Astrocyte (in vitro differentiated cells and primary cell): ENCODE measurements at regions not wholly inside any gene's neighbourhood (a gene's known extent, or its start where the extent isn't known, plus 50 kb on each side); places are given as distances from the start of the nearest gene placed in this dataset.
"Not testable (repeated sequence)": the region's sequence is repeated elsewhere in the genome, so short reads cannot be mapped to it uniquely, and the experiment has no call there.

Experiments used
- DNase-seq: peaks from one replicate; pipeline ENCODE4 v3.0.0-alpha.2; 2010; ENCODE audit warnings: low read depth
- FAIRE-seq: peaks from 2 replicates; lab custom pipeline; 2011; peaks lifted over from hg19 to GRCh38; lab: Jason Lieb, UNC
- H2AFZ ChIP-seq: 2 replicates; pipeline ENCODE4 v1.6.0; 2012; ENCODE audit warnings: low read depth, low read length, inconsistent platforms
- H3K27ac ChIP-seq: 2 replicates; pipeline ENCODE4 v1.5.1; 2011; ENCODE audit warnings: low read depth, low read length, inconsistent platforms
- H3K27me3 ChIP-seq: 2 replicates; pipeline ENCODE4 v1.6.0; 2011; ENCODE audit warnings: low read length, inconsistent platforms; ENCODE audit not compliant: insufficient read depth
- H3K36me3 ChIP-seq: 2 replicates; pipeline ENCODE4 v1.5.1; 2011; ENCODE audit warnings: low read length, inconsistent platforms; ENCODE audit not compliant: insufficient read depth
- H3K4me1 ChIP-seq: 2 replicates; pipeline ENCODE4 v1.5.1; 2011; ENCODE audit warnings: low read length, inconsistent platforms; ENCODE audit not compliant: insufficient read depth
- H3K4me2 ChIP-seq: 2 replicates; pipeline ENCODE4 v1.6.0; 2012; ENCODE audit warnings: low read length, inconsistent platforms
- H3K4me3 ChIP-seq: 2 replicates; pipeline ENCODE4 v1.5.1; 2011; ENCODE audit warnings: low read depth, mild to moderate bottlenecking, low read length, inconsistent platforms; ENCODE audit not compliant: insufficient read depth
- H3K79me2 ChIP-seq: 2 replicates; pipeline ENCODE4 v1.6.0; 2012; ENCODE audit warnings: mild to moderate bottlenecking, low read length, inconsistent platforms; ENCODE audit not compliant: insufficient read depth
- H3K9ac ChIP-seq: 2 replicates; pipeline ENCODE4 v1.6.0; 2012; ENCODE audit warnings: mild to moderate bottlenecking, low read length, inconsistent platforms
- H3K9me3 ChIP-seq: 2 replicates; pipeline ENCODE4 v1.5.1; 2012; ENCODE audit warnings: low read depth, mild to moderate bottlenecking, low read length, inconsistent platforms; ENCODE audit not compliant: insufficient read depth
- H4K20me1 ChIP-seq: 2 replicates; pipeline ENCODE4 v1.6.0; 2012; ENCODE audit warnings: low read length, inconsistent platforms; ENCODE audit not compliant: insufficient read depth
- H3K27ac Mint-ChIP-seq: one replicate; pipeline ENCODE4 v1.8.0; 2021; ENCODE audit warnings: mild to moderate bottlenecking, mixed read lengths; ENCODE audit not compliant: unreplicated experiment
- H3K27me3 Mint-ChIP-seq: one replicate; pipeline ENCODE4 v1.8.0; 2021; ENCODE audit warnings: low read depth, mixed read lengths; ENCODE audit not compliant: unreplicated experiment
- H3K36me3 Mint-ChIP-seq: one replicate; pipeline ENCODE4 v1.8.0; 2021; ENCODE audit warnings: low read depth, mixed read lengths; ENCODE audit not compliant: unreplicated experiment
- H3K4me1 Mint-ChIP-seq: one replicate; pipeline ENCODE4 v1.8.0; 2021; ENCODE audit warnings: low read depth, mixed read lengths; ENCODE audit not compliant: unreplicated experiment
- H3K4me3 Mint-ChIP-seq: one replicate; pipeline ENCODE4 v1.8.0; 2021; ENCODE audit warnings: mild to moderate bottlenecking, moderate library complexity, mixed read lengths; ENCODE audit not compliant: unreplicated experiment
- H3K9me3 Mint-ChIP-seq: one replicate; pipeline ENCODE4 v1.8.0; 2021; ENCODE audit warnings: mild to moderate bottlenecking, mixed read lengths; ENCODE audit not compliant: unreplicated experiment
- EZH2 ChIP-seq: IDR thresholded peaks from 2 replicates; pipeline ENCODE4 v1.6.1; 2012; ENCODE audit warnings: mild to moderate bottlenecking, low read length, inconsistent platforms; ENCODE audit not compliant: insufficient read depth
- TF ChIP-seq, protein P1 (sequence below): IDR thresholded peaks from 2 replicates; pipeline ENCODE4 v1.5.1; 2011; ENCODE audit warnings: low read depth, mild to moderate bottlenecking, inconsistent platforms, low read length, moderate library complexity; ENCODE audit not compliant: insufficient read depth

DNA sequence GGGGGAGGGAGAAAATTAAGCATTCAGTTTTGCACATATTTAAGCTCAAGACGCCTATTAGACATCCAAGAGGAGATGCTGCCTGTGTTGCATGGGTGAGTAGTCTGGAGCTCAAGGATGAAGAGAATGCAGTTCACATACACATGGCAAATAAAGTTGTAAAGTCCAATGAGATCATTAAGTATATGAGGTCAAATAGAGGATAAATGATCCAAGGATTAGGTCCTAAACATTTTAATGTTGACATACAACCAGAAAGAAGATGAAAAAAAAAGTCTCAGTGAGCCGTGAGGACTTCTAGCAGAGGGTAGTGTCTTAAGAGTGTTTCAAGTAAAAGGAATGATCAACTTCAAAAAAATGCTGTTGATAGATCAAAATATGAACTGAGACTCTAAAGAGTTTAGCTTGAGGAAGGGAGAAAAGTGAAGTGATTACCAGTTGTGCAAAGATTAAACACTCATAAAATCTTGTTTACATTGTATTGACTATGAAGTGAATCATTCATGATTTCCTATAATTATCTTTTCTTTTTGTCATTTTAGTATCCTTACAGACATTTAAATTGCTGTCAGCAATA, 251.8 kb downstream of the ZNF608 start:
- H3K9me3 Mint-ChIP-seq = peaks cover 13% of the 10 kb centered on the region
- FAIRE-seq = no peak

DNA sequence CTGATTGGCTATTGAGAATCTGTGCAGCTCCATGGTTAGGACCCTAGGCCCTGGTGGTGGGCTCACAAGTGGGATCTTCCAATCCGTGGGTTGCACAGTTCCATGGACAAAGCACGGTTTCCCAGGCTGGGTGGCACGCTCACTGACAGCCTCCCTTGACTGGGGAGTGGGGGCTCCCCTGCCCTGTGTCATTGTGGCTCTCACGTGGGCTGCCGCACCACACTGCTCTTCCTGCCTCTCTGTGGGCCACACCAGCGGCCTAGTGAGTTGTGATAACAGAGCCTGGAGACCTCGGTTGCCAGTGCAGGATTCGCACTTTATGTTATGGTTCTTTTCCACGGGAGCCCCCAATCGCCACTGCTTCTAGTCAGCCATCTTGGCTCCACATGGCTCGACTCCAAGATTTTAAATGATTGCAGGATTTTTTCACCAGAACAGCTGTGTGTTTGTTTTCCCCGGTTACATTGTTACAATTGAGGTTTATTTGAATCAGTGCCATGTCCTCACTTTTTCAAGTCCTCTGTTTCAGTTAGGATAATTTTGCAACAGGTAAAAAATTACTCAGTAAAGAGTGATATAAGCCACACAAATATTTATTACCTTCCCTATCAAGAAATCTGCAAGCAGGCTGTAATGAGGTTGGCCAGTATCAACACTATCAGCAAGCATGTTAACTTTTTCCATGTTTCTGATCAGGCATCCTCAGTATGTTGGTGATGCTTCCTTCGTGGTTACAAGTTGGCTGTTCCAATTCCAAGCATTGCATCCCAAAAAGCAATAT, 253.8 kb downstream of the ZNF608 start:
- Histone ChIP-seq H3K79me2 (no peaks in the 10 kb centered on the region), H3K4me2 (no peak overlapping the region), H3K27me3 (no peaks in the 10 kb centered on the region), H3K4me3 (no peak overlapping the region), H3K36me3 (no peaks in the 10 kb centered on the region), H3K27ac (no peak overlapping the region), H3K9me3 (no peaks in the 10 kb centered on the region), H2AFZ (no peak overlapping the region), H3K4me1 (no peaks in the 10 kb centered on the region), H3K9ac (no peak overlapping the region), H4K20me1 (no peaks in the 10 kb centered on the region)
- Mint-ChIP-seq H3K27ac (no peak overlapping the region), H3K27me3 (no peaks in the 10 kb centered on the region), H3K9me3 (peaks cover 12% of the 10 kb centered on the region), H3K4me1 (peaks cover 8% of the 10 kb centered on the region), H3K36me3 (peaks cover 2% of the 10 kb centered on the region), H3K4me3 (no peak overlapping the region)
- DNase-seq (peak; percentile 17), FAIRE-seq (no peak)
- TF ChIP-seq, protein P1, sequence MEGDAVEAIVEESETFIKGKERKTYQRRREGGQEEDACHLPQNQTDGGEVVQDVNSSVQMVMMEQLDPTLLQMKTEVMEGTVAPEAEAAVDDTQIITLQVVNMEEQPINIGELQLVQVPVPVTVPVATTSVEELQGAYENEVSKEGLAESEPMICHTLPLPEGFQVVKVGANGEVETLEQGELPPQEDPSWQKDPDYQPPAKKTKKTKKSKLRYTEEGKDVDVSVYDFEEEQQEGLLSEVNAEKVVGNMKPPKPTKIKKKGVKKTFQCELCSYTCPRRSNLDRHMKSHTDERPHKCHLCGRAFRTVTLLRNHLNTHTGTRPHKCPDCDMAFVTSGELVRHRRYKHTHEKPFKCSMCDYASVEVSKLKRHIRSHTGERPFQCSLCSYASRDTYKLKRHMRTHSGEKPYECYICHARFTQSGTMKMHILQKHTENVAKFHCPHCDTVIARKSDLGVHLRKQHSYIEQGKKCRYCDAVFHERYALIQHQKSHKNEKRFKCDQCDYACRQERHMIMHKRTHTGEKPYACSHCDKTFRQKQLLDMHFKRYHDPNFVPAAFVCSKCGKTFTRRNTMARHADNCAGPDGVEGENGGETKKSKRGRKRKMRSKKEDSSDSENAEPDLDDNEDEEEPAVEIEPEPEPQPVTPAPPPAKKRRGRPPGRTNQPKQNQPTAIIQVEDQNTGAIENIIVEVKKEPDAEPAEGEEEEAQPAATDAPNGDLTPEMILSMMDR = no peak

More for the DNA sequence above, 251.8 kb downstream of the ZNF608 start:
- Histone ChIP-seq H3K4me2 (no peak overlapping the region), H3K27ac (no peak overlapping the region), H3K79me2 (no peaks in the 10 kb centered on the region), H3K9ac (no peak overlapping the region), H3K4me1 (no peaks in the 10 kb centered on the region), H3K36me3 (no peaks in the 10 kb centered on the region), H3K27me3 (no peaks in the 10 kb centered on the region), H4K20me1 (no peaks in the 10 kb centered on the region), H3K4me3 (no peak overlapping the region), H3K9me3 (no peaks in the 10 kb centered on the region), H2AFZ (no peak overlapping the region)
- no peak overlapping the region for H3K27ac Mint-ChIP-seq
- peaks cover 8% of the 10 kb centered on the region for H3K4me1 Mint-ChIP-seq
- DNase-seq = no peak
- no peak for TF ChIP-seq EZH2
- TF ChIP-seq, protein P1 = no peak
- H3K36me3 Mint-ChIP-seq = peaks cover 2% of the 10 kb centered on the region
- H3K4me3 Mint-ChIP-seq = no peak overlapping the region
- H3K27me3 Mint-ChIP-seq = no peaks in the 10 kb centered on the region

DNA sequence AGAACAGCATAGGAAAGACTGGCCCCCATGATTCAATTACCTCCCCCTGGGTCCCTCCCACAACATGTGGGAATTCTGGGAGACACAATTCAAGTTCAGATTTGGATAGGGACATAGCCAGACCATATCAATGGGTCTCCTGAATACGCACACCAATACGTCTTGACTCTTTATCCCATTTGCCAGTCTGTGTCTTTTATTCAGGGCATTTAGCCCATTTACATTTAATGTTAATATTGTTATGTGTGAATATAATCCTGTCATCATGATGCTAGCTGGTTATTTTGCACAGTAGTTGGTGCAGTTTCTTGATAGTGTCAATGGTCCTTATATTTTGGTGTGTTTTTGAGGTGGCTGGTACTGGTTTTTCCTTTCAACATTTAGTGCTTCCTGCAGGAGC, 256.1 kb downstream of the ZNF608 start:
- not testable (repeated sequence) for H2AFZ ChIP-seq, H3K4me2 ChIP-seq, H3K36me3 ChIP-seq, H3K27me3 ChIP-seq, H3K4me1 ChIP-seq, H3K27me3 Mint-ChIP-seq, H3K27ac ChIP-seq, H3K4me1 Mint-ChIP-seq, H3K36me3 Mint-ChIP-seq, FAIRE-seq, H3K9me3 ChIP-seq, H3K4me3 Mint-ChIP-seq, H3K27ac Mint-ChIP-seq, H4K20me1 ChIP-seq, H3K9ac ChIP-seq, DNase-seq, H3K79me2 ChIP-seq, H3K4me3 ChIP-seq
- peaks cover 13% of the 10 kb centered on the region for H3K9me3 Mint-ChIP-seq
